ENCODE measurements at regions not wholly inside any gene's neighbourhood (a gene's known extent, or its start where the extent isn't known, plus 50 kb on each side); places are given as distances from the start of the nearest gene placed in this dataset.
"Not testable (repeated sequence)": the region's sequence is repeated elsewhere in the genome, so short reads cannot be mapped to it uniquely, and the experiment has no call there.

DNA sequence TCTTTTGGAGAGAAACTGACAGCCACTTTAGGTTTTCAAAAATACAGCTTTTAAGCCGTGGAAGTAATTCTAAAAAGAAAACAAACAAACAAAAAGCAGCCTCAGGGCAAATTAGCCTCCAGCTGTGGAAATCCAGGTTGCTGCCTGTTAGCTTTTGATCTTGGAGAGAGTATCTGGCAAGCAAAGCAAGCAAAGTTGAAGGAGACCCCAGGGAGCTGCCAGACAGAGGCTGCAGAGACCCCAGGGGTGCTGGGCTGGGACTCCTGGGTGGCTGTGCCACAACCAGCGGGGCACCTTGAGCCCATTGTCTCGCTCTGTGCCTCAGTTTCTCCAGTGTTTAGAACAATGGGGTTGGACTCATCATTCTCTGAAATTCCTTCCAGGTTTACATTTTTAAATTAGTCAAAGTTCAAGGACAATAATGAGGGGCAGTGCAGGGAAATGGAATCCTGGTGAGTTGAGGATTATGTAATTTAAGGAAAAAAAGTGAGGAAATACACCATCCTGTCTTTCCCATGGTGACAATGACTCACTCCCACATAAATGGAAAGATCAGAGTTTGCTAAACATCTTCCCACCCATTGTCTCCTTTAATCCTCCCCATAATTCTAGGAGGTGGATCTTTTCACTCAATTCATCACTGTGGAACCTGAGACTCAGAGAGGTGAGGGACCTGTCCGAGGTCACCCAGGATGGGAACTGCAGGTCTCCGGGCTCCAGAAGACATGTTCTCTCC, 480.5 kb downstream of the MATN1 start:
- no peak for DNase-seq (ENCODE audit: extremely low read depth, low read depth)

GRCh38 chr1:30242168-30242567, 481.2 kb downstream of the MATN1 start:
- no peak for DNase-seq (ENCODE audit: extremely low read depth, low read depth)

GRCh38 chr1:30241681-30242080, 481.7 kb downstream of the MATN1 start:
- DNase-seq (ENCODE audit: extremely low read depth, low read depth), result no peak

DNA sequence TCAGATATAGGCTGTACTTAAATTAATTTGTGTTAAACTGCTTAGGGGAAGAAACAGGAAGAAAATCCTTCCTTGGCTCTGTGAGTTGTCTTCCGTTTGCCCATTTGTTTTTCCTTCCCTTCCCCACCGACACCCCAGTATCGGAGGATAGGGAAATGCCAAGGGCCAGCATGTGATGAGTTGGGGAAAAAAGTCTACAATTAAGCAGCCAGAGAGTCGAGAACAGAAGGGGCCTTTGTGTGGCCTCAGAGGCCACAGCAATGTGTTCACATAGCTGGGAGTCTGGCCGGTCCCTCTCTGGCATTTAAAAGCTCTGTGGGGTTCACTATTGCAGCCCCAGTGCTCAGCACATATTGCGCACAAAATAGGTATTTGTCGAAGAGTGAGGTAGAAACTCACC, 489.3 kb downstream of the MATN1 start:
- no peak for DNase-seq (ENCODE audit: extremely low read depth, low read depth)

GRCh38 chr1:30232288-30232899, 491.0 kb downstream of the MATN1 start:
- DNase-seq (ENCODE audit: extremely low read depth, low read depth), result peak; percentile 4

- DNase-seq (ENCODE audit: extremely low read depth, low read depth), result no peak
Measured at GRCh38 chr1:30229960-30230359, 493.4 kb downstream of the MATN1 start.

- DNase-seq (ENCODE audit: extremely low read depth, low read depth), result no peak
Measured at GRCh38 chr1:30229557-30229956, 493.8 kb downstream of the MATN1 start.

- no peak for DNase-seq (ENCODE audit: extremely low read depth, low read depth)
Measured at GRCh38 chr1:30226648-30227047, 496.7 kb downstream of the MATN1 start.

- DNase-seq (ENCODE audit: extremely low read depth, low read depth), result no peak
Measured at GRCh38 chr1:30225357-30225756, 498.0 kb downstream of the MATN1 start.

GRCh38 chr1:30219675-30220074, 503.7 kb downstream of the MATN1 start:
- no peak for DNase-seq (ENCODE audit: extremely low read depth, low read depth)

- no peak for DNase-seq (ENCODE audit: extremely low read depth, low read depth)
Measured at GRCh38 chr1:30218438-30218837, 504.9 kb downstream of the MATN1 start.

DNA sequence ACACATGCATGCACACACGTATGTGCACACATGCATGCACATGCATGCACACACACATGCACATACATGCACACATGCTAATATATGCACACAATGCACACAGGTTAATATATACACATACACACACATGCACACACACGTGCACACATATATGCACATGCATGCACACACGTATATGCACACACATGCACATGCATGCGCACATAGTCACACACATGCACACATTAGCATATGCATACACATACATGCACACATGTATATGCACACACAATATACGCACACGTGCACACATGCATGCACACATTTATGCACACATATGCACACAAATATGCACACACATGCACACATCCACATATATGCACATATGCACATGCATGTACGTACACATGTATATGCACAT, 506.8 kb downstream of the MATN1 start:
- DNase-seq (ENCODE audit: extremely low read depth, low read depth), result no peak

DNA sequence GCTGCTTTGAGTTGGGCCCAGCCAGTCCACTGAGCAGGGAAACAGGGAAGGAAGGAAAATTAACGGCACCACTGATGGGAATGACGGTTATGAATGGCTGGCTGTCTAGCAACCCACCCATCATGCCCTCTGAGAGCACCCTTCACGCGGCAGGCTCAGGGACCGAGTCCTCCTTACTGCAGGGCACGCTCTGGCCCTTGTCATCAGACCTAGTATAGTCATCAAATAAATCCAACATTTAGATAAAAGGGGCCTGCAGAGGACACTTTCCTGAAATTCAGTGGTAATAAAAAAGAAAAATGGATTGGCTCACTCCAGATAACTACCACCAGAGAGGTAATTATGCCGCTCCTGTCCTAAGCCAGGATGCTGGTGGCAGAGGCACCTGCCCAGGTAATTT, 509.4 kb downstream of the MATN1 start:
- DNase-seq (ENCODE audit: extremely low read depth, low read depth), result no peak

GRCh38 chr1:30207962-30208361, 515.4 kb downstream of the MATN1 start:
- DNase-seq (ENCODE audit: extremely low read depth, low read depth), result not testable (repeated sequence)

- not testable (repeated sequence) for DNase-seq (ENCODE audit: extremely low read depth, low read depth)
Measured at GRCh38 chr1:30206631-30207030, 516.8 kb downstream of the MATN1 start.

- DNase-seq (ENCODE audit: extremely low read depth, low read depth), result not testable (repeated sequence)
Measured at GRCh38 chr1:30204916-30205315, 518.5 kb downstream of the MATN1 start.

GRCh38 chr1:30201015-30201414, 522.4 kb downstream of the MATN1 start:
- DNase-seq (ENCODE audit: extremely low read depth, low read depth), result no peak

GRCh38 chr1:30200161-30200560, 523.2 kb downstream of the MATN1 start:
- no peak for DNase-seq (ENCODE audit: extremely low read depth, low read depth)

DNA sequence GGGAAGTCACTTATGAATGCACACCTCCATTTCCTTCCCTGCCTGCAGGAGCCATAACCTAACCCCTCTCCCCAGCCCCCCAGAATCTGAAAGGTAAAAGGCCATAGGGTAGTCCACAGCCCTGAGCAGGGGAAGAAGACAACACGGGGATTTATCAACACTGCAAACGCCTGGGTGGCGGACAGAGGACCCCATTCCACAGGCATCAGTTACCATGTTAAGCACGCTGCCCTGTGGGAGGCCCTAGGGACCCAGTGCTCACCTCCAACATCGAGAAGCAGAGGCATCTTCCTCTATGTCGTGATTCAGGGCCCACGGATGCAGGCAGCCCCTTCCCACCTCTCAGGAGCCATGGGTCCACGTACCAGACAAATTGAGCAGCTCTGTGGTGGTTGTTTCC, 523.8 kb downstream of the MATN1 start:
- no peak for DNase-seq (ENCODE audit: extremely low read depth, low read depth)

- no peak for DNase-seq (ENCODE audit: extremely low read depth, low read depth)
Measured at GRCh38 chr1:30198795-30199403, 524.5 kb downstream of the MATN1 start.

GRCh38 chr1:30198451-30198760, 525.0 kb downstream of the MATN1 start:
- DNase-seq (ENCODE audit: extremely low read depth, low read depth), result no peak

Measured in NCI-H460 (cell line).